Right lung (tissue), 2 donors: ENCODE measurements at regions not wholly inside any gene's neighbourhood (a gene's known extent, or its start where the extent isn't known, plus 50 kb on each side); places are given as distances from the start of the nearest gene placed in this dataset.

Experiments
- DNase-seq, 2 donors: peaks; one replicate each; pipeline ENCODE4 v3.0.0-alpha.2; 2013

GRCh38 chr6:105851113-105851580 lies 235.0 kb upstream of the PRDM1 start:
- DNase-seq, result peak; percentile 78 to 81

GRCh38 chr6:105850261-105851112 lies 235.6 kb upstream of the PRDM1 start:
- DNase-seq, result peak; percentile 10 to 21

- DNase-seq, result no peak
Observed at GRCh38 chr6:105849746-105850145, 236.4 kb upstream of the PRDM1 start.

DNA sequence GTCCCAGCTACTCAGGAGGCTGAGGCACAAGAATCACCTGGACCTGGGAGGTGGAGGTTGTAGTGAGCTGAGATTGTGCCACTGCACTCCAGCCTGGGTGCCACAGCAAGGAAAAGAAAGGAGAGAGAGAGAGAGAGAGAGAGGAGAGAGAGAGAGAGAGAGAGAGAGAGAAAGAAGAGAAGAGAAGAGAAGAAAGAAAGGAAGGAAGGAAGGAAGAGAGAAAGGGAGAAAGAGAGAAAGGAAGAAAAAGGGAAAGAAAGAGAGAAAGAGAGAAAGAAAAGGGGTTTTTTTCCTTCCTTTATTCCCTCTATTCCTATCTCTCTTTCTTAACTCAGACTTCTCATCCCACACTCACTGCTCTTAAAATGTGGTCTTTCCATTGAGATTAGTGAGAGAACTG lies 238.7 kb upstream of the PRDM1 start:
- no peak for DNase-seq

DNA sequence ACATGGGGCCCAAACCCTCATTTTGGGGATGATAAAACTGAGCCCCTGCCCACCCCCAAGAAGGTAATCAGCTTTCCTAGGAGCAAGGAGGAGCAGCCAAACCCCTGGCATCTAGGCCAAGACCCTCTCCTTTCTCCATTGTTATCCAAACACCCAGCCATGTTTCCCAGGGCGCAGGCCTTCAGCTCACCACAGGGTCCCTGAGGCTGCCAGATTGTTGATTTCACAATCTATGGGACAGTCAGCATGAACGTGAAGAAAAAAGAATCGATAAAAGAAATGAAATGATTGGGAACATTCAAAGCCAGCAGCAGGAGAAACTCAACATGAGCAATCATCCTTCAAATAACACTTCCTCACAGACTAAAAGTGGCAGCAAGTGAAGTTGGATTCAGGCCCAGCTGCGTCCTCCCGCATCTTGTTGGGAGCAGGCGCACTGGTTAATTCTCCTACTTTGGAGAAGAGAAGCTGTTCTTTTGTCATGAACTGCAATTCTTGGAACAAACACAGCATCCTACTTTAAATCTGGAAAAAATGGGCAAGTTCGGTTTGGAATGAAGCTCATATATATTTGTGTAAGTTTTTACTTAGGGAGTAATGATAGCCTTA lies 241.8 kb upstream of the PRDM1 start:
- DNase-seq, result peak; percentile 73 to 74

- no peak for DNase-seq
Observed at GRCh38 chr6:105839266-105839665, 246.9 kb upstream of the PRDM1 start.

DNA sequence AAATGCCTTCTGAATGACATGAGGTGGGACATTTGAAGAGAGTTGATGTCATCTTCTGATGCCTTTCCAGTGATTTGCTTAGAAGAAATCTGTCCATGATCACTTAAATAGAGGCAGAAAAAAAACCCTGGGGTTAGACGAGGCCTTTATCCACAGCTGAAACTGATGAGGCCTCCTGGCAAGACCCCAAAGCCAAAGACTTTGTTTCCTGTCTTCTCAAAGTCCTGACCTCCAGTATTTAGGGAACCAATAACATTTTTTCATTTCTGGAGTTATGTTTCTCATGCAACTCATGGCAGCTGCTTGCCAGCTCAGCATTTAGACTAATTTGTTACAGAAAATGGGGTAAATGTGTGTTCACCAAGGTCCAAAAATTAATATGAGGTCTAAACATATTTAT lies 248.0 kb upstream of the PRDM1 start:
- no peak for DNase-seq

DNA sequence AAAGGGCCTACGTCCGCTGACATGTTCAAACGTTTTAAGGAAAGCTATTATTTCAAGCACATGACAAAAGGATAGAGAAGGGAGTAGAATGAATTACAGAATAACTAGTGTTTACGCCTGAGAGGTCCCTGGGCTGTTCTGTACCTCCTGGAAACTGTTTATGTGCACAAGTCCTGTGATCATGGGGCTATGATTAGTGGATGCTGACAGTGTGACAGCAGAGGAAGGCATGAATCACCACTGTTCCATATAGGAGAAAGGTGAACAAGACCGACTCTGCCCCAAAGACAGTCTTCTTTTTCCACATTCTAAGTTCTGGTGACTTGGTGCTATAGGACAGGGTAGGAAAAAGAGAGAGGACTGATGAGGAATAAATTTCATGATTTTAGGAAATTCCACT lies 249.2 kb upstream of the PRDM1 start:
- no peak for DNase-seq

DNA sequence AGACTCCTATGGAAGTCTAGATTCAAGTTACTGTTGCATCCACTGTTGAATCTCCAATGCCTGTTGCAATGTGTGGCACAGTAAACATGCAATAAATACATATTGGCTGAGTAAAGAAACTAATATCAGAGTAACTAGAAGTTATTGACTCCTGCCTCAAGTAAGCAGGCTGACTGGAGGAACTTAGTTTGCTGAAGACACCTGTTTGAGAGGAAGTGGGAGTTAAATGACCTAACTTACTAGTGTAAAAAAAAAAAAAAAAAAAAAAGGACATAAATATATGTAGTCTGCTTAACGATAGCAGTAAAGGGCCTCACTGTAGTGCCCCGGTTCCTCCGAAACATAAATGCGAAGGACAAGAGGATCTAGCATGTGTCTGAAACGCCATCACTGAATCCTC lies 249.8 kb upstream of the PRDM1 start:
- DNase-seq, result no peak

DNA sequence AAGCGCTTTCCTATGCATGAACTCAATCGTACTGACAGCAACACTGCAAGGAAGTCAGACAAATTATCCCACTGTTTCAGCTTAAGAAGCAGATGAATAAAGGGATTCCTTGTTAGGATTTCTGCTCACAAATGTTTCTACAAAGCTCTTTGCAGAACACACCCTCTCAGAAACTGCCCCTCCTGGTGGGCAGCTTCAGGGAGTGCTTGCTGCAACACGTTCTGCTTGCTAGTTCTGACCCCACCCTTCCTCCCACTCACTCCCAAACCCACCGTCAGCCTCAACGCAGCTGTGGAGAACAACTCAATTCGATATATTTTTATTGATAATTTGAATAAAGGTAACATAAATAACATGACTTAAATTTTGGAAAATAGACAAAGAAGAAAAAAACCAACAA lies 250.8 kb upstream of the PRDM1 start:
- DNase-seq, result no peak

DNA sequence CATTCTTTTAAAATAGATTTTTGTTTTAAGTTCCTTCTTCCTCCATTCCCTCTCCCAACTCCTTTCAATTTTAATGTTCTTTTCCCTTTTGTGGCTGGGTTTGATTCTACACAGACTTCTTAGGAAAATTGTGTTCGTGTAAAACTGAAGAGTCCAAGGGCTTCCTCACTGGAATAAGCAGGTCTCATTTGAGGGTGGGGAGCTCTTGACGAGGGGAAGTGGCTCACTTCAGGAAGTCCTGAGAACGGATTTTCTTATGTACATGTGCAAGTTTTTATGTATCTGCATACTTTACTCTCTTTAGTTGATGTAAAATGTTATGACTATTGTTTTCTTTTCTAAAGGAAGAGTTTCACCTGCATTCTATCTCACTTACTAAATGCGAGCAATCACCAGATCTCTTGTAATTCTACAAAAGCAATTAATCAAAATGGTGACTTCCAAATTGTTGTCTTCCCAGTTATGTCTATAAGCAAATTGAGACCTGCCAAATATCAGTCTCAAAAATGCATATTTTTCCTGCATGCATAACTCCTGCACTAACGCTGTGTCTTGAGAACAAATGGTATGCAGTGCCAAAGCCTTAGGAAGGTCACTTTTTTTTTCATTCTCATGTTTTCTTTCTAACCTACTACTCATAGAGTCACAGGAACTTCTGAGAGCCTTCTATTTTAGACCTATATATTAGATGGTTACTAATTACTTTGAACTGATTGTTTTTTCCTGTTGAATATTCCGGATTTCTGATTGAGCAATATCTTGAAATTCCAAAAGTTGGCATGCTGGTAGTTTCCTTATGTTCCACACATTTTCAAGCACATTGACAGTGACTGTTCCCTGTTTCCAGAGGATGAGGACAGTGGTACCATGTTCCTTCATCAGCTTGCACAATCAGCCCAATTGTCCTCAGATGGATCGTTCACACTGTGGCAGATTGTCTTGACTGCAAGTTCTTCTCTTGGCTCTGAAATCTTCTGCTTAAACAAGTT lies 251.9 kb upstream of the PRDM1 start:
- no peak for DNase-seq

- DNase-seq, result no peak
Observed at GRCh38 chr6:105832313-105832761, 253.8 kb upstream of the PRDM1 start.

DNA sequence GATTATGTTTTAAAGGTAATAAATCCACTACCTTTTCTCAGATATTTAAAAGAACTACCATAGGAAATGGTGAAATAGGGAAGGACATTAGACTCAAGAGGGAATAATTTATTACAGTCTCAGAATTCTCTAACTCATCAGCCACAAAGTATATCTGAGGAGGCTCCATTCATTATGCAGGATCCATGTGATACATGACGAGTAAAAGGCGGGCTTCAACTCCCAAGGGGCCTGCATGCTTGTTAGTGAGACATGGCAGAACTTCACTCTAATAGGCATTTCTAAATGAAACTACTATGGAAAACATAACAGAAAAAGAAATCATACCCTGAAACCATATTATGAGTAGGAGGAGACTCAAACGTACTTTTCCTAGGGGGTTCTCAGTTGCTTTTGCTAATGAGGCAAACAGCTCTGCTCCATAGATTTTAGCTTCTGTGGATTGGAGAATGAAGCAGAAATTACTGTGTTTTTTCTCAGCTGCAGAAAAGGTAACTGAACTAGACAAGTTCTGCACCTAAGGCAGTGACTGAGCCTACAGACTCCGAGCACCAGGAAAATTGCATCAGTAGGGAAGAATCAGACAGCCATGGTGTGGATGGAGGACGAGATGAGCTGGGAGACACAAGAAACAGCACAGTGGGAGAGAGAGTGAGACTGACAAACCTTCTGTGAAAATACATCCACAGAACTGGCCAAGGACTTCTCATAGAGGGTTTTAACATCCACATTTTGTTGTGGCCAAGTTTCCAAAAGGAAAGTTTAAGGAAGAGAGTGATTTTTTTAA lies 254.6 kb upstream of the PRDM1 start:
- no peak for DNase-seq

GRCh38 chr6:105825210-105825609 lies 260.9 kb upstream of the PRDM1 start:
- no peak for DNase-seq

DNA sequence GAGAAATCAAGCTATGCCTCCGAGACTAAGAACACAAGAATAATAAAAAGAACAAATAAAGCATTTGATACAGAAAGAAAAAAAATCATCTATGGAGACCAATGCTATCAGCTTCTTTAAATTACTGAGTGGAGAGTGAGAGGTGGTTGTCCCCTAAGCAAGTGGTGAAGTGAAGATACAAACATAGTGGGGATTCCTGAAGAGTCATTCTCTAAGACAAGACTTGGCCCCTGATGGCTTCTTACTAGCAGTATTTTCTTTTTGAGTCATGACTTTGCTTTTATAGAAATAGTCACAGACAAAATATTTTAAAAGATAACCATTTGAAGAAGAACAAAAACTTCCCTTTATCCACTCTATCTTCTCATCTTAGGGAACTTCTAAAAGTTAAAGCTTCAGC lies 261.4 kb upstream of the PRDM1 start:
- DNase-seq, result no peak

DNA sequence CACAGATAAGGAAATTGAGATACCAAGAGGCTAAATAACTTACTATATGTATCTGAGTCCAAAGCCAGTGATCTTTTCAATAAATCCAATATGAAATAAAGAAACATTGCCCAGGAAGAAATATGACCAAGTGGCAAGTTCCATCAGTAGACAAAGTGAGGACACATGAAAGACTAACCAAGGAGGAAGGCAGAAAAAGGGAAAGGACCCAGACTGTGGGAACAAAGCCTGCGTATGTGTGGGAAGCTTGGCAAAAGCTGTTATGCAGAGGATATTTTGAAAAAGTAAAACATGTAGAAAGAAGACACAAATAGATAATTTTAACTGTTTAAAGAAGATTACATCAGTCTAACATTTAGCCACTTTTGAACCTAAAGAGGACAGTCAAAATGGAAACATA lies 264.4 kb upstream of the PRDM1 start:
- DNase-seq, result no peak

- DNase-seq, result no peak
Observed at GRCh38 chr6:105821027-105821426, 265.1 kb upstream of the PRDM1 start.

DNA sequence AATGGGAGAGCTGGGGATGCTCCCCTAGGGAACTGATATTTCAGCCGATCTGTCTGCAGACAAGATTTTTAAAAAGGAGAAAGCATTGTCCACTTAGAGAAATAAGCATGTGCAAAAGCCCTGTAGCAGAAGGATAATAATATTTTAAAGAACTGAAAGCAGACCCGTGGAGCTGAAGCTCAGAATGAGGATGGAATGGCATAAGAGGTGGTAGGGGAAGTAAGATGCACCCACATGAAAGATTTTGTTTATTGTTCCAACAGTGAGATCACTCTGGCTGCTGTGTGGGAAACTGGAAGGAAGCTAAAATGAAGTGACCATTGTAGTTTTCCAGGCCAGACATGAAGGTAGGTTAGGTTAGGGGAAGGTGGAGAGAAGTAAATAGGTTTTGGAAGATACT lies 266.4 kb upstream of the PRDM1 start:
- DNase-seq, result no peak

DNA sequence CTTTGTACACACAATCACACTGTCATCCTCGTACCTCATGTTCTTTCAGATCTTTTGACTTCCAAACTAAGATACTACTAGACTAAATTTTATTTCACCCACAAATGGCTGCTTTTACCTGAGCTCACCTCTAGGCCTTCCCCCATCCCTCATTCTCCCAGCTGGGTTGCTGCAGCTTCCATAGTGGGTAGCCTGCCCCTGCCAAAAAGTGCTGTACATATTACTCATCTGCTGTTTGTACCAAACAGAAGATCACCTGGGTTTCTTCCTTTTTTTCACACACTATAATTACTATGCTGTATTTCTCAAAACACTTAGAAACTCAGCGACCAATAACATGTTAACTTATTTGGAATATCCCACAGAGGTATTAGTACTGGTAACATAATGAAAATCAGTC lies 267.6 kb upstream of the PRDM1 start:
- no peak for DNase-seq

DNA sequence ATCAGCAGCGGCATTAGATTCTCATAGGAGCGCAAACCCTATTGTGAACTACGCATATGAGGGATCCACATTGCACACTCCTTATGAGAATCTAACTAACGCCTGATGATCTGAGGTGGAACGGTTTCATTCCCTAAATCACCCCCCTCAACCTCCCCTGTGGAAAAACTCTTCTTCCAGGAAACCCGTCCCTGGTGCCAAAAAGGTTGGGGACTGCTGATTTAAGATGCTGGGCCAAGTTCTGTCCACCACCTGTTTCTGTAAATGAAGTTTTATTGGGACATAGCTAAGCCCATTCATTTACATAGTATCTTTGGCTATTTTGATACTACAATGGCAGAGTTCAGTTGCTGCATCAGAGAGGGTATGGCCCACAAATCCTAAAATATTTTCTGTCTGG lies 268.2 kb upstream of the PRDM1 start:
- no peak for DNase-seq

GRCh38 chr6:105817370-105817769 lies 268.8 kb upstream of the PRDM1 start:
- DNase-seq, result no peak
